BLaER1 (cell line): ENCODE measurements at regions not wholly inside any gene's neighbourhood (a gene's known extent, or its start where the extent isn't known, plus 50 kb on each side); places are given as distances from the start of the nearest gene placed in this dataset.

ENCODE experiments used
- H3K27ac ChIP-seq: shearing (Covaris generic); formaldehyde crosslinking; 2 replicates; pipeline ENCODE4 v1.8.1; 2022
- H3K27me3 ChIP-seq: shearing (Covaris generic); formaldehyde crosslinking; 2 replicates; pipeline ENCODE4 v1.8.1; 2022
- H3K36me3 ChIP-seq: shearing (Covaris generic); formaldehyde crosslinking; 2 replicates; pipeline ENCODE4 v1.8.1; 2022
- H3K4me1 ChIP-seq: shearing (Covaris generic); formaldehyde crosslinking; 2 replicates; pipeline ENCODE4 v1.8.1; 2022
- H3K4me2 ChIP-seq: shearing (Covaris generic); formaldehyde crosslinking; 2 replicates; pipeline ENCODE4 v1.8.1; 2022
- H3K4me3 ChIP-seq: shearing (Covaris generic); formaldehyde crosslinking; 2 replicates; pipeline ENCODE4 v1.8.1; 2022
- H3K9ac ChIP-seq: shearing (Covaris generic); formaldehyde crosslinking; 2 replicates; pipeline ENCODE4 v1.8.1; 2022
- H3K9me3 ChIP-seq: shearing (Covaris generic); formaldehyde crosslinking; 2 replicates; pipeline ENCODE4 v1.8.1; 2022
- H4K20me1 ChIP-seq: shearing (Covaris generic); formaldehyde crosslinking; 2 replicates; pipeline ENCODE4 v1.8.1; 2022
- Cebpa-rat ChIP-seq: shearing (Covaris generic); IDR thresholded peaks from 2 replicates; pipeline ENCODE4 v1.8.1; 2022

- H3K27me3 ChIP-seq: no peaks in the 10 kb centered on the region
- no peaks in the 10 kb centered on the region for H4K20me1 ChIP-seq
- H3K4me1 ChIP-seq: peaks cover 31% of the 10 kb centered on the region
- H3K27ac ChIP-seq: no peak overlapping the region
- H3K4me3 ChIP-seq: no peak overlapping the region
- no peak for TF ChIP-seq Cebpa-rat
- no peak overlapping the region for H3K9ac ChIP-seq
- H3K4me2 ChIP-seq: no peak overlapping the region
- H3K9me3 ChIP-seq: peaks cover 10% of the 10 kb centered on the region
- no peaks in the 10 kb centered on the region for H3K36me3 ChIP-seq
These were observed 567.4 kb downstream of the FGF9 start for GRCh38 chr13:22238269-22238668.

GRCh38 chr13:22240716-22241115 lies 569.8 kb downstream of the FGF9 start:
- H3K27ac ChIP-seq: 0 out of 2 replicates have a peak overlapping the region, but pooled peaks have one; percentile 15
- no peaks in the 10 kb centered on the region for H3K36me3 ChIP-seq
- TF ChIP-seq Cebpa-rat: no peak
- peak overlapping the region; percentile 24 for H3K4me2 ChIP-seq
- no peaks in the 10 kb centered on the region for H4K20me1 ChIP-seq
- peaks cover 17% of the 10 kb centered on the region for H3K4me1 ChIP-seq
- no peak overlapping the region for H3K4me3 ChIP-seq
- H3K9me3 ChIP-seq: peaks cover 10% of the 10 kb centered on the region
- H3K27me3 ChIP-seq: no peaks in the 10 kb centered on the region
- H3K9ac ChIP-seq: no peak overlapping the region

- no peak for TF ChIP-seq Cebpa-rat
- H3K4me3 ChIP-seq: no peak overlapping the region
- H3K4me2 ChIP-seq: no peak overlapping the region
- peaks cover 10% of the 10 kb centered on the region for H3K9me3 ChIP-seq
- H3K9ac ChIP-seq: no peak overlapping the region
- peaks cover 12% of the 10 kb centered on the region; the same call in 1 of the 2 replicates for H3K4me1 ChIP-seq
- no peaks in the 10 kb centered on the region for H3K27me3 ChIP-seq
- no peaks in the 10 kb centered on the region for H4K20me1 ChIP-seq
- H3K27ac ChIP-seq: no peak overlapping the region
- no peaks in the 10 kb centered on the region for H3K36me3 ChIP-seq
These were observed 572.7 kb downstream of the FGF9 start for GRCh38 chr13:22243469-22244163.

- no peaks in the 10 kb centered on the region for H3K4me1 ChIP-seq
- H3K36me3 ChIP-seq: no peaks in the 10 kb centered on the region
- H4K20me1 ChIP-seq: no peaks in the 10 kb centered on the region
These were observed 581.5 kb downstream of the FGF9 start for GRCh38 chr13:22252281-22252830.

GRCh38 chr13:22253107-22253506 lies 582.2 kb downstream of the FGF9 start:
- Histone ChIP-seq H3K27me3 (no peaks in the 10 kb centered on the region), H3K4me2 (no peak overlapping the region), H3K9me3 (peaks cover 17% of the 10 kb centered on the region), H4K20me1 (no peaks in the 10 kb centered on the region), H3K4me3 (no peak overlapping the region), H3K36me3 (no peaks in the 10 kb centered on the region), H3K9ac (no peak overlapping the region), H3K27ac (no peak overlapping the region), H3K4me1 (no peaks in the 10 kb centered on the region)
- no peak for TF ChIP-seq Cebpa-rat

More at GRCh38 chr13:22252281-22252830, 581.5 kb downstream of the FGF9 start:
- Histone ChIP-seq H3K4me2 (no peak overlapping the region), H3K4me3 (no peak overlapping the region), H3K27ac (no peak overlapping the region), H3K9me3 (peaks cover 17% of the 10 kb centered on the region), H3K27me3 (no peaks in the 10 kb centered on the region), H3K9ac (no peak overlapping the region)
- no peak for TF ChIP-seq Cebpa-rat

- H3K27me3 ChIP-seq: no peaks in the 10 kb centered on the region
- H4K20me1 ChIP-seq: no peaks in the 10 kb centered on the region
- no peak overlapping the region for H3K9ac ChIP-seq
- H3K4me3 ChIP-seq: no peak overlapping the region
- peaks cover 17% of the 10 kb centered on the region for H3K9me3 ChIP-seq
- H3K4me1 ChIP-seq: no peaks in the 10 kb centered on the region
- H3K4me2 ChIP-seq: no peak overlapping the region
- H3K36me3 ChIP-seq: no peaks in the 10 kb centered on the region
- no peak overlapping the region for H3K27ac ChIP-seq
- TF ChIP-seq Cebpa-rat: no peak
These were observed 585.3 kb downstream of the FGF9 start for GRCh38 chr13:22256111-22256639.

GRCh38 chr13:22262001-22262885 lies 591.4 kb downstream of the FGF9 start:
- Histone ChIP-seq H3K9me3 (peaks cover 10% of the 10 kb centered on the region), H3K4me3 (no peak overlapping the region), H3K27ac (peak overlapping the region; percentile 18; the same call in 1 of the 2 replicates), H3K9ac (no peak overlapping the region), H3K27me3 (no peaks in the 10 kb centered on the region), H3K4me2 (peak overlapping the region; percentile 37; the same call in 1 of the 2 replicates), H3K4me1 (peaks cover 15% of the 10 kb centered on the region), H4K20me1 (no peaks in the 10 kb centered on the region), H3K36me3 (no peaks in the 10 kb centered on the region)
- TF ChIP-seq Cebpa-rat: no peak

GRCh38 chr13:22263185-22263584 lies 592.3 kb downstream of the FGF9 start:
- no peak for TF ChIP-seq Cebpa-rat
- H3K4me3 ChIP-seq: no peak overlapping the region
- no peaks in the 10 kb centered on the region for H3K36me3 ChIP-seq
- no peaks in the 10 kb centered on the region for H3K27me3 ChIP-seq
- peaks cover 19% of the 10 kb centered on the region for H3K9me3 ChIP-seq
- peaks cover 15% of the 10 kb centered on the region for H3K4me1 ChIP-seq
- H3K9ac ChIP-seq: no peak overlapping the region
- no peaks in the 10 kb centered on the region for H4K20me1 ChIP-seq
- H3K27ac ChIP-seq: no peak overlapping the region
- H3K4me2 ChIP-seq: no peak overlapping the region

GRCh38 chr13:22265563-22265962 lies 594.7 kb downstream of the FGF9 start:
- TF ChIP-seq Cebpa-rat: no peak
- H4K20me1 ChIP-seq: no peaks in the 10 kb centered on the region
- peaks cover 25% of the 10 kb centered on the region for H3K9me3 ChIP-seq
- no peak overlapping the region for H3K27ac ChIP-seq
- H3K4me3 ChIP-seq: no peak overlapping the region
- H3K4me1 ChIP-seq: peaks cover 15% of the 10 kb centered on the region
- H3K27me3 ChIP-seq: no peaks in the 10 kb centered on the region
- no peaks in the 10 kb centered on the region for H3K36me3 ChIP-seq
- no peak overlapping the region for H3K4me2 ChIP-seq
- H3K9ac ChIP-seq: no peak overlapping the region

GRCh38 chr13:22270881-22271280 lies 600.0 kb downstream of the FGF9 start:
- Histone ChIP-seq H3K9ac (no peak overlapping the region), H3K36me3 (no peaks in the 10 kb centered on the region), H3K4me2 (no peak overlapping the region), H3K4me1 (peaks cover 23% of the 10 kb centered on the region), H3K9me3 (peaks cover 42% of the 10 kb centered on the region), H3K4me3 (no peak overlapping the region), H3K27ac (no peak overlapping the region), H4K20me1 (no peaks in the 10 kb centered on the region), H3K27me3 (no peaks in the 10 kb centered on the region)
- TF ChIP-seq Cebpa-rat: no peak
